ENCODE measurements at regions not wholly inside any gene's neighbourhood (a gene's known extent, or its start where the extent isn't known, plus 50 kb on each side); places are given as distances from the start of the nearest gene placed in this dataset.

GRCh38 chr9:82784589-82784988 lies 278.4 kb downstream of the RASEF start:
- H3K4me1 Mint-ChIP-seq (ENCODE audit: low read depth): no peaks in the 10 kb centered on the region
- no peak overlapping the region for H3K27ac Mint-ChIP-seq
- CTCF ChIA-PET: no interaction called here
- H3K9me3 Mint-ChIP-seq (ENCODE audit: insufficient read depth): no peaks in the 10 kb centered on the region
- H3K27me3 Mint-ChIP-seq (ENCODE audit: low read depth): no peaks in the 10 kb centered on the region
- ATAC-seq: no peak
- no peaks in the 10 kb centered on the region for H3K36me3 Mint-ChIP-seq (ENCODE audit: low read depth)
- H3K4me3 Mint-ChIP-seq: no peak overlapping the region
- DNase-seq: no peak
- POLR2A ChIA-PET: no interaction called here

DNA sequence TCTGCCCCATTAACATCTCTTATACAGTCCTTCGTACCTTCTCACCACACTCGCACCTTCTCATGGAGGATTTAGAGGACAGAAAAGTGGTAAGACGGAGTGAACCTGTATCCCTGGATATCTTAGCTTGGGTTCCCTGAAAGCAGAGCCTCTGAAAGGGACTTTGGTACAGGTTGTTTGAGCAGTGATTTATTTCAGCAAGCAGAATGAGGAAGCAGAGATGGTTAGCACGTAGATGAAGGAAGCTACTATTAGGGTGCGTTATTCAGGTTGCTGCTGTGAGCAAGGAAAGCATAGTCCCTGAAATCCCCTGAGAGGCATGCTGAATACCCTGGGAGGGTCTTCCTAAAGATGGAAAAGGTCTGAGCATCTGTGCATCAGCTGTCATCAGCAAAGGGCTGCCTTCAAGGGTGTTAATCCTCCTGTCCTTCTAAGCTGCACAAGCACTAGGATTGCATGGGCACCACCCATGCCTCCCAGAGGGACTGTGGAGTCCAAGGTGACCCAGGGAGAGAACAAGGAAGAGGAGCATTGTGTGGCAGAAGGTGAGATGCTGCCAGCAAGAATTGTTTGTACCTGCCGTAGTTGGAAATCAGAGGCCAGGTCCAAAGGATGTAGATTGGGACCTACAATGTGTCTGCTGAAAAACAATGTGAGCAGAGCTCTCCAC lies 273.7 kb downstream of the RASEF start:
- CTCF ChIA-PET: no interaction called here
- POLR2A ChIA-PET: no interaction called here
- no peaks in the 10 kb centered on the region for H3K36me3 Mint-ChIP-seq (ENCODE audit: low read depth)
- peaks cover 8% of the 10 kb centered on the region for H3K4me1 Mint-ChIP-seq (ENCODE audit: low read depth)
- H3K4me3 Mint-ChIP-seq: no peak overlapping the region
- ATAC-seq (no peak), DNase-seq (no peak)
- H3K9me3 Mint-ChIP-seq (ENCODE audit: insufficient read depth): no peaks in the 10 kb centered on the region
- H3K27me3 Mint-ChIP-seq (ENCODE audit: low read depth): no peaks in the 10 kb centered on the region
- H3K27ac Mint-ChIP-seq: no peak overlapping the region

GRCh38 chr9:82790875-82791274 lies 272.1 kb downstream of the RASEF start:
- CTCF ChIA-PET: no interaction called here
- Mint-ChIP-seq H3K4me1 (ENCODE audit: low read depth) (peaks cover 8% of the 10 kb centered on the region), H3K36me3 (ENCODE audit: low read depth) (no peaks in the 10 kb centered on the region), H3K4me3 (no peak overlapping the region), H3K27me3 (ENCODE audit: low read depth) (no peaks in the 10 kb centered on the region), H3K9me3 (ENCODE audit: insufficient read depth) (no peaks in the 10 kb centered on the region), H3K27ac (no peak overlapping the region)
- no peak for ATAC-seq
- POLR2A ChIA-PET: no interaction called here
- peak; percentile 21 for DNase-seq

- POLR2A ChIA-PET: no interaction called here
- no peaks in the 10 kb centered on the region for H3K36me3 Mint-ChIP-seq (ENCODE audit: low read depth)
- CTCF ChIA-PET: no interaction called here
- DNase-seq: no peak
- H3K4me1 Mint-ChIP-seq (ENCODE audit: low read depth): peaks cover 8% of the 10 kb centered on the region
- H3K27me3 Mint-ChIP-seq (ENCODE audit: low read depth): no peaks in the 10 kb centered on the region
- no peak for ATAC-seq
- H3K27ac Mint-ChIP-seq: peak overlapping the region; percentile 5
- H3K4me3 Mint-ChIP-seq: no peak overlapping the region
- H3K9me3 Mint-ChIP-seq (ENCODE audit: insufficient read depth): no peaks in the 10 kb centered on the region
Measured at GRCh38 chr9:82791692-82792091, 271.2 kb downstream of the RASEF start.

GRCh38 chr9:82797534-82797933 lies 265.4 kb downstream of the RASEF start:
- DNase-seq: no peak
- Mint-ChIP-seq H3K4me3 (no peak overlapping the region), H3K27me3 (ENCODE audit: low read depth) (no peaks in the 10 kb centered on the region), H3K9me3 (ENCODE audit: insufficient read depth) (no peaks in the 10 kb centered on the region), H3K27ac (no peak overlapping the region), H3K36me3 (ENCODE audit: low read depth) (no peaks in the 10 kb centered on the region), H3K4me1 (ENCODE audit: low read depth) (no peaks in the 10 kb centered on the region)
- POLR2A ChIA-PET: no interaction called here
- CTCF ChIA-PET: no interaction called here
- ATAC-seq: no peak

GRCh38 chr9:82799286-82799685 lies 263.7 kb downstream of the RASEF start:
- POLR2A ChIA-PET: no interaction called here
- H3K9me3 Mint-ChIP-seq (ENCODE audit: insufficient read depth): no peaks in the 10 kb centered on the region
- CTCF ChIA-PET: no interaction called here
- ATAC-seq (no peak), DNase-seq (no peak)
- H3K4me3 Mint-ChIP-seq: no peak overlapping the region
- H3K36me3 Mint-ChIP-seq (ENCODE audit: low read depth): no peaks in the 10 kb centered on the region
- H3K27ac Mint-ChIP-seq: no peak overlapping the region
- no peaks in the 10 kb centered on the region for H3K27me3 Mint-ChIP-seq (ENCODE audit: low read depth)
- H3K4me1 Mint-ChIP-seq (ENCODE audit: low read depth): no peaks in the 10 kb centered on the region

DNA sequence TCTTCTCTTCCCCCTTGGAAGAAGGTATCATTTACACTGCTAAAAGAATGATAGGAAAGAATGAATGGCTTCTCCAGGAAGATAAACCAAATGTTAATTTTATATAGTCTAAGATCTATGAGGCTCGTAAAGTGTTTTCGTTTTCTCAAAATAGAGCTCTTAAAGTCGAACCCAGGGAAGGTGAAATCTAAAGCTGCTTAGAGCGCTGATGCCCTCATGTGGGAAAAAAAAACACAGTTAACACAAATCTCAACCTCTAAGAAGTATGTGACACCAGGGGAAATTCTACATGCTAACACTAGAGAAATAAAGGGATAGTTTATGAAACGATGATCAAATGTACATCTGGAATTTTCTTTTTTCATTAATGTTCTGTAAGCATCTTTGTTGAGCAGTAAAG lies 257.9 kb downstream of the RASEF start:
- no peak overlapping the region for H3K27ac Mint-ChIP-seq
- no peaks in the 10 kb centered on the region for H3K27me3 Mint-ChIP-seq (ENCODE audit: low read depth)
- POLR2A ChIA-PET: no interaction called here
- no peaks in the 10 kb centered on the region for H3K9me3 Mint-ChIP-seq (ENCODE audit: insufficient read depth)
- CTCF ChIA-PET: no interaction called here
- no peaks in the 10 kb centered on the region for H3K4me1 Mint-ChIP-seq (ENCODE audit: low read depth)
- H3K36me3 Mint-ChIP-seq (ENCODE audit: low read depth): no peaks in the 10 kb centered on the region
- ATAC-seq (no peak), DNase-seq (no peak)
- H3K4me3 Mint-ChIP-seq: no peak overlapping the region

- Mint-ChIP-seq H3K36me3 (ENCODE audit: low read depth) (no peaks in the 10 kb centered on the region), H3K9me3 (ENCODE audit: insufficient read depth) (no peaks in the 10 kb centered on the region), H3K4me1 (ENCODE audit: low read depth) (no peaks in the 10 kb centered on the region), H3K4me3 (no peak overlapping the region), H3K27ac (no peak overlapping the region), H3K27me3 (ENCODE audit: low read depth) (no peaks in the 10 kb centered on the region)
- DNase-seq: no peak
- ChIA-PET CTCF (no interaction called here), POLR2A (no interaction called here)
- ATAC-seq: no peak
Measured at GRCh38 chr9:82808478-82808877, 254.5 kb downstream of the RASEF start.

- Mint-ChIP-seq H3K27ac (no peak overlapping the region), H3K27me3 (ENCODE audit: low read depth) (no peaks in the 10 kb centered on the region), H3K4me3 (no peak overlapping the region), H3K9me3 (ENCODE audit: insufficient read depth) (no peaks in the 10 kb centered on the region), H3K4me1 (ENCODE audit: low read depth) (no peaks in the 10 kb centered on the region), H3K36me3 (ENCODE audit: low read depth) (no peaks in the 10 kb centered on the region)
- POLR2A ChIA-PET: no interaction called here
- DNase-seq (no peak), ATAC-seq (no peak)
- CTCF ChIA-PET: no interaction called here
Measured at GRCh38 chr9:82810915-82811314, 252.0 kb downstream of the RASEF start.

- Mint-ChIP-seq H3K36me3 (ENCODE audit: low read depth) (no peaks in the 10 kb centered on the region), H3K4me3 (no peak overlapping the region), H3K27me3 (ENCODE audit: low read depth) (no peaks in the 10 kb centered on the region), H3K9me3 (ENCODE audit: insufficient read depth) (no peaks in the 10 kb centered on the region), H3K4me1 (ENCODE audit: low read depth) (no peaks in the 10 kb centered on the region), H3K27ac (no peak overlapping the region)
- ChIA-PET POLR2A (no interaction called here), CTCF (no interaction called here)
- ATAC-seq: no peak
- no peak for DNase-seq
Measured at GRCh38 chr9:82819260-82819659, 243.7 kb downstream of the RASEF start.

- DNase-seq (no peak), ATAC-seq (no peak)
- H3K27ac Mint-ChIP-seq: no peak overlapping the region
- H3K27me3 Mint-ChIP-seq (ENCODE audit: low read depth): no peaks in the 10 kb centered on the region
- no peak overlapping the region for H3K4me3 Mint-ChIP-seq
- no peaks in the 10 kb centered on the region for H3K36me3 Mint-ChIP-seq (ENCODE audit: low read depth)
- H3K4me1 Mint-ChIP-seq (ENCODE audit: low read depth): no peaks in the 10 kb centered on the region
- CTCF ChIA-PET: no interaction called here
- H3K9me3 Mint-ChIP-seq (ENCODE audit: insufficient read depth): no peaks in the 10 kb centered on the region
- POLR2A ChIA-PET: no interaction called here
Measured at GRCh38 chr9:82820186-82820585, 242.8 kb downstream of the RASEF start.

DNA sequence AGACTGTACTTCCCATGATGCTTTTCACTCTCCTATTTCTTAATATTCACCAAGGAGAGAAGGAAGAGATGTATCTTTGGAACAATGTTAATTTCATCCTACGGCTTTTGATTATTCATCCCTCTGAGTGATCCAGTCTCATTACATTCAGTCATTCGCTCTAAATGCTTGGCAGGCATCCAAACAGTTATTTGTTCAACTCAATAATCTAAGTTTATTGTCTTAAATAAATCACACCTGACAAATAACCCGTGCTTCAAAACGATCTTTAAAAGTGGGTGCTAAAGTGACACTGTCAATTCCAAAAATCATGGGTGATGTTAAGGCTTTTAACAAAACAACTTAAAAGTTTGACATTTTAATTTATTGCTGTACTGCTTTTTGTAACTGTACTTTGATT lies 233.1 kb downstream of the RASEF start:
- no peaks in the 10 kb centered on the region for H3K9me3 Mint-ChIP-seq (ENCODE audit: insufficient read depth)
- no peak for ATAC-seq
- H3K4me3 Mint-ChIP-seq: no peak overlapping the region
- DNase-seq: no peak
- no peaks in the 10 kb centered on the region for H3K4me1 Mint-ChIP-seq (ENCODE audit: low read depth)
- POLR2A ChIA-PET: no interaction called here
- H3K36me3 Mint-ChIP-seq (ENCODE audit: low read depth): no peaks in the 10 kb centered on the region
- CTCF ChIA-PET: no interaction called here
- no peaks in the 10 kb centered on the region for H3K27me3 Mint-ChIP-seq (ENCODE audit: low read depth)
- no peak overlapping the region for H3K27ac Mint-ChIP-seq

GRCh38 chr9:82865524-82865923 lies 197.4 kb downstream of the RASEF start:
- DNase-seq (no peak), ATAC-seq (no peak)
- Mint-ChIP-seq H3K27ac (no peak overlapping the region), H3K9me3 (ENCODE audit: insufficient read depth) (no peaks in the 10 kb centered on the region), H3K27me3 (ENCODE audit: low read depth) (no peaks in the 10 kb centered on the region), H3K4me3 (no peak overlapping the region), H3K36me3 (ENCODE audit: low read depth) (no peaks in the 10 kb centered on the region), H3K4me1 (ENCODE audit: low read depth) (no peaks in the 10 kb centered on the region)
- ChIA-PET CTCF (no interaction called here), POLR2A (no interaction called here)

All from activated CD8-positive, alpha-beta T cell treated with anti-CD3 and anti-CD28 coated beads, Interleukin-2, amount 10 ng/mL, durations not matched to agents 7 days and 5 days (primary cell).